ENCODE measurements at regions not wholly inside any gene's neighbourhood (a gene's known extent, or its start where the extent isn't known, plus 50 kb on each side); places are given as distances from the start of the nearest gene placed in this dataset.

DNA sequence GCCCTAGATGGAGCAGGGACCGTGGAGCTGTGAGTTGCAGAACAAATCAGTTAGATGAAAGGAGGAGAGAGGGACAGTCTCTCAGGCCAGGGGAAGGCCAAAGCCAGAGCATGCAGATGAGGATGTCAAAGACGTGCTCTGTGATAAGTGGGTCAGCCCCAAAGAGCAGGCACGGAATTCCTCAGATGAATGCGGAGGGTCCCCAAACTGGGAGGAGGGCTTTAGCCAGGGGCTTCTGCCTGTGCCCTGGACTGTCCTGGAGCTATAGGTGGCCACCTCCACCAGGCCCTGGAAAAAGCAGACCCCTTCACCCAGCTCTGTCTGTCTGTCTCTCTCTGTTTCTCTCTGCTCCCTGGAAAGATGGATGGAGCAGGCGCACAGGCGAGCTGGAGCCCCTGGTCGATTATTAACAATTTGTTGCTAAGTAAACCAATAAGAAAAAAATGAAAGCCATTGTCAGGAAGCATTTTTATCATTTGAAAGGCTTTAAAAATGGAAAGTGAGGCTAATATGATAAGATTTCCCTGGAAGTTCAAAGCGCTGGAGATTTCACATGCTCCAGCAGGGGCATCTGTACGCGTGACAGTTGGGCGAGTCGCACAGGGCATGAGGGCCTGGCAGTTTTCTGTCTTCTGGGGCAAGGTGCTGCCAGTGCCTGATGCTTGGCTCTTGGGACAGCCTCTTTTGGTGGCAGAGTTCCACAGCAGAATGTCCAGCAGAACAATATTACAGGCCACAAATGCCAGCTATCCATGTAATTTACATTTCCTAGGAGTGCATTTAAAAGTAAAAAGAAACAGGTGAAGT is 241.0 kb downstream of the GLI2 start:
- WGBS (ENCODE audit: insufficient coverage): 94% methylated on average over 11 of the region's 12 CpGs
- H2AFZ ChIP-seq (ENCODE audit: insufficient read depth, low read depth, low read length, poor library complexity, severe bottlenecking): no peak overlapping the region
- ATAC-seq (ENCODE audit: low read depth): no peak
- ChIA-PET CTCF (no interaction called here), POLR2A (no interaction called here)
- H3K9me3 Mint-ChIP-seq (ENCODE audit: insufficient read depth): no peaks in the 10 kb centered on the region
- H3K4me3 Mint-ChIP-seq: no peak overlapping the region
- H3K27me3 ChIP-seq (replicated peaks in 1 of 4; ENCODE audit: control extremely low read depth in 1 of 4, control insufficient read depth in 3 of 4, insufficient read depth in 4 of 4, low read length in 3 of 4): no peaks in the 10 kb centered on the region
- H3K4me1 ChIP-seq (ENCODE audit: control insufficient read depth in 2 of 2, insufficient read depth in 2 of 2, low read length in 2 of 2): no peaks in the 10 kb centered on the region
- no peaks in the 10 kb centered on the region for H3K36me3 ChIP-seq (replicated peaks in 1 of 2; ENCODE audit: control extremely low read depth in 1 of 2, control insufficient read depth in 1 of 2, extremely low read depth in 1 of 2, insufficient read depth in 2 of 2, low read length in 1 of 2)
- H4K20me1 ChIP-seq (ENCODE audit: control insufficient read depth, insufficient read depth, low read length, poor library complexity, severe bottlenecking): no peaks in the 10 kb centered on the region
- H3K27me3 Mint-ChIP-seq: no peaks in the 10 kb centered on the region
- H3K4me1 Mint-ChIP-seq: no peaks in the 10 kb centered on the region
- intact Hi-C loops (cut with micrococcal nuclease): no loop called here
- H3K9me3 ChIP-seq (ENCODE audit: control extremely low read depth in 1 of 3, control insufficient read depth in 2 of 3, insufficient read depth in 1 of 3, low read length in 2 of 3): peaks cover 0 to 4% (median 0%) of the 10 kb centered on the region in 3 donors
- H3K4me2 ChIP-seq (replicated peaks; ENCODE audit: low read depth, low read length, poor library complexity, severe bottlenecking): no peak overlapping the region
- no peak overlapping the region for H3K27ac Mint-ChIP-seq
- no peak overlapping the region for H3K4me3 ChIP-seq (ENCODE audit: control extremely low read depth in 1 of 5, extremely low read depth in 1 of 5, insufficient read depth in 1 of 5, low read depth in 2 of 5, low read length in 4 of 5)
- TF ChIP-seq, protein P1, sequence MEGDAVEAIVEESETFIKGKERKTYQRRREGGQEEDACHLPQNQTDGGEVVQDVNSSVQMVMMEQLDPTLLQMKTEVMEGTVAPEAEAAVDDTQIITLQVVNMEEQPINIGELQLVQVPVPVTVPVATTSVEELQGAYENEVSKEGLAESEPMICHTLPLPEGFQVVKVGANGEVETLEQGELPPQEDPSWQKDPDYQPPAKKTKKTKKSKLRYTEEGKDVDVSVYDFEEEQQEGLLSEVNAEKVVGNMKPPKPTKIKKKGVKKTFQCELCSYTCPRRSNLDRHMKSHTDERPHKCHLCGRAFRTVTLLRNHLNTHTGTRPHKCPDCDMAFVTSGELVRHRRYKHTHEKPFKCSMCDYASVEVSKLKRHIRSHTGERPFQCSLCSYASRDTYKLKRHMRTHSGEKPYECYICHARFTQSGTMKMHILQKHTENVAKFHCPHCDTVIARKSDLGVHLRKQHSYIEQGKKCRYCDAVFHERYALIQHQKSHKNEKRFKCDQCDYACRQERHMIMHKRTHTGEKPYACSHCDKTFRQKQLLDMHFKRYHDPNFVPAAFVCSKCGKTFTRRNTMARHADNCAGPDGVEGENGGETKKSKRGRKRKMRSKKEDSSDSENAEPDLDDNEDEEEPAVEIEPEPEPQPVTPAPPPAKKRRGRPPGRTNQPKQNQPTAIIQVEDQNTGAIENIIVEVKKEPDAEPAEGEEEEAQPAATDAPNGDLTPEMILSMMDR (IDR thresholded peaks at IDR 0.05): no peak
- no peak for TF ChIP-seq EZH2 (IDR thresholded peaks at IDR 0.05; ENCODE audit: borderline replicate concordance, insufficient read depth, low read depth, low read length, poor library complexity, severe bottlenecking)
- DNase-seq: no peak
- H3K79me2 ChIP-seq (ENCODE audit: control insufficient read depth, insufficient read depth, low read length): no peaks in the 10 kb centered on the region
- no peak overlapping the region for H3K27ac ChIP-seq (ENCODE audit: low read length in 2 of 2)
- no peak overlapping the region for H3K9ac ChIP-seq (ENCODE audit: low read length)

DNA sequence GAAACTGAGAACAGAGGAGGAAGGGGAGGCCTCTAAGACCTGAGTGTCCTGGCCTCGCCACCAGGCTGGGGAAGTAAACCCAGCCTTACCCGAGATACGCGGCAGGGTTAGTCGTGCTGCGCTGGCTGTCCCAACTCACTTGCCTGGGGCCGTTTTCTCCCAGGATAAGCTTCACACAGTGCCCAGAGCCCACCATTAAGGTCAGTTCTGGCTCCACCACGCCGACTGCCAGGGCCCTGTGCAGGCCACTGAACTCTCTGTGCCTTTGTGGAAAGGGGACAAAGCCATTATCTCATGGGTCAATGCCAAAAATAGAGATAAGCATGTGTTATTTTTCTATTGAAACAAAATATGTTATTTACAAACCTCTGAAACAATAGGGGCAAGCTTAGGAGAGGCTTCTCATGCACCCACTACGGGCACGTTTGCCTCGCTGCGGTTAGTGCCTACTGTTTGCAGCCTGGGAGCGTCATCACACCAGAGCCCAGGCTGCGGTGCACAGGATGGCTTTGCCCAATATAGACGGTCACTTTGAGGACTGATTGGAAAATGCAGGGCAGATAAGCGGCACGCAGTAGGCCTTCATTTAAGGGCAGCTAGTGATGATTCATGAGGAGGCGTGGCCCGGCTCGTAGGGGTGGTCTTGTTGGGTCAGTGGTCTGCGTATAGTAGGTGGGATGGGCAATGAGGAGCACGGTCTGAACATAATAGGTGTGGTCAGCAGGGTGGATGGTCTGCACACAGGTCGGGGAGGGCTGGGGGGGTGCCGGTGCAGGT is 242.1 kb downstream of the GLI2 start:
- no peaks in the 10 kb centered on the region for H4K20me1 ChIP-seq (ENCODE audit: control insufficient read depth, insufficient read depth, low read length, poor library complexity, severe bottlenecking)
- 92% methylated on average over 25 of the region's 25 CpGs for WGBS (ENCODE audit: insufficient coverage)
- TF ChIP-seq EZH2 (IDR thresholded peaks at IDR 0.05; ENCODE audit: borderline replicate concordance, insufficient read depth, low read depth, low read length, poor library complexity, severe bottlenecking): no peak
- TF ChIP-seq, protein P1 (IDR thresholded peaks at IDR 0.05): no peak
- ChIA-PET CTCF (no interaction called here), POLR2A (no interaction called here)
- Mint-ChIP-seq H3K9me3 (ENCODE audit: insufficient read depth) (no peaks in the 10 kb centered on the region), H3K4me1 (no peaks in the 10 kb centered on the region), H3K27me3 (no peaks in the 10 kb centered on the region), H3K27ac (no peak overlapping the region), H3K4me3 (no peak overlapping the region)
- no peaks in the 10 kb centered on the region for H3K79me2 ChIP-seq (ENCODE audit: control insufficient read depth, insufficient read depth, low read length)
- no peak overlapping the region for H3K4me3 ChIP-seq (ENCODE audit: control extremely low read depth in 1 of 5, extremely low read depth in 1 of 5, insufficient read depth in 1 of 5, low read depth in 2 of 5, low read length in 4 of 5)
- H3K4me1 ChIP-seq (ENCODE audit: control insufficient read depth in 2 of 2, insufficient read depth in 2 of 2, low read length in 2 of 2): no peaks in the 10 kb centered on the region
- intact Hi-C loops (cut with micrococcal nuclease): no loop called here
- H2AFZ ChIP-seq (ENCODE audit: insufficient read depth, low read depth, low read length, poor library complexity, severe bottlenecking): no peak overlapping the region
- H3K27me3 ChIP-seq (replicated peaks in 1 of 4; ENCODE audit: control extremely low read depth in 1 of 4, control insufficient read depth in 3 of 4, insufficient read depth in 4 of 4, low read length in 3 of 4): no peaks in the 10 kb centered on the region
- peaks cover 0 to 4% (median 0%) of the 10 kb centered on the region in 3 donors for H3K9me3 ChIP-seq (ENCODE audit: control extremely low read depth in 1 of 3, control insufficient read depth in 2 of 3, insufficient read depth in 1 of 3, low read length in 2 of 3)
- DNase-seq: no peak
- H3K27ac ChIP-seq (ENCODE audit: low read length in 2 of 2): no peak overlapping the region
- H3K9ac ChIP-seq (ENCODE audit: low read length): no peak overlapping the region
- H3K4me2 ChIP-seq (replicated peaks; ENCODE audit: low read depth, low read length, poor library complexity, severe bottlenecking): no peak overlapping the region
- no peak for ATAC-seq (ENCODE audit: low read depth)
- H3K36me3 ChIP-seq (replicated peaks in 1 of 2; ENCODE audit: control extremely low read depth in 1 of 2, control insufficient read depth in 1 of 2, extremely low read depth in 1 of 2, insufficient read depth in 2 of 2, low read length in 1 of 2): no peaks in the 10 kb centered on the region

All from B cell (primary cell).